ENCODE measurements at regions not wholly inside any gene's neighbourhood (a gene's known extent, or its start where the extent isn't known, plus 50 kb on each side); places are given as distances from the start of the nearest gene placed in this dataset.
"Not testable (repeated sequence)": the region's sequence is repeated elsewhere in the genome, so short reads cannot be mapped to it uniquely, and the experiment has no call there.

DNA sequence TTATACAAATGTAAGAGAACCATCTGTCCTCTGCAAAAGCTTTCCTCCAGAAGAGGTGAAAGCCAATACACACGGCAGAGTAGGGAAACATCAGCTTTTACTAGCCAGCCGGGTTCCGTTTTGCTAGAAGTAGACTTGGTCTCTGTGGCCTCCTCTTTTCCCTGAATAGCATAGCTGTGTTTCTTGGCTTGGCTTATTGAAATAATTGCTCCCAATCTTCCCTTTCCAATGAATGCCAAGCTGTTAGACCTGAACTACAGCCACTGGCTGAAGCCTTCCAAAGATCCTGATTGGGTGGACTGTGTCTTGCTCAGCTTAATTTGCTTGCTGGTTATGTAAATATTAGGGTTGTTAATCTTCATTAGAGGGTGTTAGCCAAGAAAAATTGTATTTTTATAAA, 157.8 kb upstream of the ROPN1 start:
- in situ Hi-C loops (cut with MboI; ENCODE audit: low pct_unique_long_range_greater_than_20kb, low sequenced_read_pairs, unreplicated experiment), result no loop called here
- no peak for DNase-seq (ENCODE audit: low spot score)
- TF ChIP-seq, protein P1, sequence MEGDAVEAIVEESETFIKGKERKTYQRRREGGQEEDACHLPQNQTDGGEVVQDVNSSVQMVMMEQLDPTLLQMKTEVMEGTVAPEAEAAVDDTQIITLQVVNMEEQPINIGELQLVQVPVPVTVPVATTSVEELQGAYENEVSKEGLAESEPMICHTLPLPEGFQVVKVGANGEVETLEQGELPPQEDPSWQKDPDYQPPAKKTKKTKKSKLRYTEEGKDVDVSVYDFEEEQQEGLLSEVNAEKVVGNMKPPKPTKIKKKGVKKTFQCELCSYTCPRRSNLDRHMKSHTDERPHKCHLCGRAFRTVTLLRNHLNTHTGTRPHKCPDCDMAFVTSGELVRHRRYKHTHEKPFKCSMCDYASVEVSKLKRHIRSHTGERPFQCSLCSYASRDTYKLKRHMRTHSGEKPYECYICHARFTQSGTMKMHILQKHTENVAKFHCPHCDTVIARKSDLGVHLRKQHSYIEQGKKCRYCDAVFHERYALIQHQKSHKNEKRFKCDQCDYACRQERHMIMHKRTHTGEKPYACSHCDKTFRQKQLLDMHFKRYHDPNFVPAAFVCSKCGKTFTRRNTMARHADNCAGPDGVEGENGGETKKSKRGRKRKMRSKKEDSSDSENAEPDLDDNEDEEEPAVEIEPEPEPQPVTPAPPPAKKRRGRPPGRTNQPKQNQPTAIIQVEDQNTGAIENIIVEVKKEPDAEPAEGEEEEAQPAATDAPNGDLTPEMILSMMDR (IDR thresholded peaks at IDR 0.05; ENCODE audit: extremely low read depth, insufficient read depth, missing control alignments), result no peak

DNA sequence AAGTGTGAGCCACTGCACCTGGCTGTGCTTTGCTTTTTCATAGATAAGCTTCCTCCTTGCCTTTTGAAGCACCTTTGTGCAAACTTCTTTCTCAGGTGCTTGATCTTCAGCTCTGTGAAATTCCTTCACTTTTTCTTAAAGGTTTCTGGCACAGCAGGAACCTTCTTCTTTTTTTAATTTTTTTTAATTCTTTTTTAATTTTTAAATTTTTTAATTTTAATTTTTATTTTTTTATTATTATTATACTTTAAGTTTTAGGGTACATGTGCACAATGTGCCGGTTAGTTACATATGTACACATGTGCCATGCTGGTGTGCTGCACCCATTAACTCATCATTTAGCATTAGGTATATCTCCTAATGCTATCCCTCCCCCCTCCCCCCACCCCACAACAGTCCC, 161.0 kb upstream of the ROPN1 start:
- DNase-seq (ENCODE audit: low spot score); in situ Hi-C loops (cut with MboI; ENCODE audit: low pct_unique_long_range_greater_than_20kb, low sequenced_read_pairs, unreplicated experiment): not testable (repeated sequence)

DNA sequence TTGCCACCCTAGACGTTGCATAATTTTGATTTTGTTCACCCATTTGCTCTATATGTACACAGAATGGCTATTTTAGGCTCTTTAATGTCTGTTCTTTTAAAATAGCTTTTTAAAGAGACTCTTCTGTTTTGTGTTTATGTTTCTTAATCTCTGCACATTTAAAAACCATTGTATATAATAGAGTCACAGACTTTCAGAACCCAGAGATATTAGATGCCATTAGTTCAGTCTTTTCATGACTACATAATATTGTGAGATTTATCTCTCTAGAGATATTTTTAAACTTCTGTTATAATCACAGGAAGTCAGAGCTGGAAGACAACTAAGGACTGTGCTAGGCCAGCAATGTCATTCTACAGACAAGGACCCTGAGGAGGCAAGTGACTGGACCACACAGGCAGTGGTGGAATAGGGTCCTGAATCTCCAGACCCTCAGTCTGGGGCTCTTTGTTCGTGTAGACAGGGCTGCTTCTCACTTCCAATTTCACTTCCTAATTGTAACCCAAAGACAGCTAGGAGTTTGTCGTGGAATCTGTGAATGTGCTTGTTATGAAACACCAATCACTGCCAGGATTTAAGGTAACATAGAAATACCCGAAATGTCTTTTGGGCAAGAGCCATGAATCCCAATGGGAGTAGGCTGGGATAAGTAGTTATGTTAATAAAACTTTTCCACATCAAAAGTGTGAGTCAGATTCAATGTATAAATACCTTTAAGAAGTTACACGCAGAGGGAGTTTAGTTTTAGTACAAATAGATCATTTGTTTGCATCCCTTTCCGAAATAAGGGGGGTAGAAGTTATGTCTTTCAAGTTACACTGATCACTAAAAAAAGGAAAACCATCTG, 165.2 kb upstream of the ROPN1 start:
- in situ Hi-C loops (cut with MboI; ENCODE audit: low pct_unique_long_range_greater_than_20kb, low sequenced_read_pairs, unreplicated experiment), result no loop called here

DNA sequence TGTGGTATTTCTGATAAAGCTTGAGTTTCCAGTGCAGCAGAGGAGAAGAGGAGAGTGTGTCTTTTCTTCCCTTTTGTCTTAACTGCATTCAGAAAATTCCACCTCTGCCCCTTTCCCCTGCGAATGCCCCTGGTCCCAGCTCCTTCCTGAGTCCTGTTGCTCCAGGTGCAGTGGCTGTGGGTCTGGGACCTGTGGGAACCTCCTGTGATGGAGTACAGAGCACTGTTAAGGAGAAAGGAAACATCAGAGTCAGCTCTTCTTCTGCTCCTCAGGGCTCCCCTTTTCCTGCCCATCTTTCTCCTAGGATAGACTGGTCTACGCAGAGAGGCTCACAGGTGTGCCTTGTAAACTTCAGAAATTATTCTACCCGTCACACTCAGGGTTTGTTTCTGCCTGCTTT, 165.8 kb upstream of the ROPN1 start:
- no peak for DNase-seq (ENCODE audit: low spot score)
- TF ChIP-seq, protein P1 (IDR thresholded peaks at IDR 0.05; ENCODE audit: extremely low read depth, insufficient read depth, missing control alignments), result no peak
- in situ Hi-C loops (cut with MboI; ENCODE audit: low pct_unique_long_range_greater_than_20kb, low sequenced_read_pairs, unreplicated experiment), result no loop called here

More for the DNA sequence above, 165.2 kb upstream of the ROPN1 start:
- DNase-seq (ENCODE audit: low spot score), result no peak
- TF ChIP-seq, protein P1 (IDR thresholded peaks at IDR 0.05; ENCODE audit: extremely low read depth, insufficient read depth, missing control alignments), result no peak

DNA sequence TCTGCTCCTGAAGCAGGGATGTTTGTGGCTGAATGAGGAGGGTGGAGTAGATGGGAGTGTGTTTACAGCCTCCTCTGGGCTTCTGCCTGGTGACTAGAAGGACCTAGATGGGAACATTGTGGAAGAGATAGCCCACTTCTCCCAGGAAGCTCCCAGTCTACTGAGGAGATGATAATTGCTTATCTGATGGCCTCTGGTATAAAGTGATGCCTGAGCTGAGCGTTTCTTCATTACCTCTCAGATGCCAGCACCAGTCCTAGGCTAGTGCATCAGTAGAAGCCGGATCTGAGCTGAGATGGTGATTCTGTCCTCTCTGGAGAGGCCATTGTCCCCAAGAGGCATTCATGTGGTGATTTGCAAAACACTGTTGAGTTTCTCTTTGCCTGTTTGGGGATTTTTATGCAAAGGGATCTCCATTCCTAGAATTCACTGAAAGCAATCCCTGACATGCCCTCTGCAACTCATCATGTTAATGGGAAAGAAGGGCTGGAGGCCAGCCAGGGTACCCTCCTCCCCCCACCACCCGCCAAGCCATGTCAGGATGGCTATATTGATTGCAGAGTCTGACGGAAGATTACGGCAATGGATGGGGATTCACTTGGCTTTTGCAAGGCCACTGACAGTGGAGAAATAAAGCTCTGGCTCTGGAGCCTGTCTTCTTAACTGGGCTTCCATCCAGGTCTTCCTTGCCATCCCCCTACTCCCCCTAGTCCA, 166.4 kb upstream of the ROPN1 start:
- TF ChIP-seq, protein P1 (IDR thresholded peaks at IDR 0.05; ENCODE audit: extremely low read depth, insufficient read depth, missing control alignments), result no peak
- no peak for DNase-seq (ENCODE audit: low spot score)
- in situ Hi-C loops (cut with MboI; ENCODE audit: low pct_unique_long_range_greater_than_20kb, low sequenced_read_pairs, unreplicated experiment), result no loop called here

DNA sequence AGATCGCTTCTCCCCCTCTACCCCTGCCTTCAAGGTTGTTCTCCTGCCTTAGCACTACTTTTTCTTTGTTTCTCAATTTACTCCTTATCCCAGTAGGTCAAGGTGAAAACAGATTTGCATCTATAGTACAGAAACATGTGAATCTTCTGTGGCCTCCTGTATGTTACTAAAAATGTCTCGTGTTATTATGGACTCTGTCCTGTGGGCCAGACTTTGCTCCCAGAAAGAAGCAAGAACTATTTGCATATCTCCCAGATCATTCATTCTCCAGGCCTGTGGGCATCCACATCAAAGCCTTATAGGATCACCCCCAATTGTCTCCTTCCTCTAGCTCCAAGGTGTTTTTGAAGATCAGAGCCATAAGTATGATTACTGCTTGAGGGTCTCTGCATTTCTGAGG, 169.5 kb upstream of the ROPN1 start:
- in situ Hi-C loops (cut with MboI; ENCODE audit: low pct_unique_long_range_greater_than_20kb, low sequenced_read_pairs, unreplicated experiment), result no loop called here
- TF ChIP-seq, protein P1 (IDR thresholded peaks at IDR 0.05; ENCODE audit: extremely low read depth, insufficient read depth, missing control alignments), result no peak
- DNase-seq (ENCODE audit: low spot score), result no peak

DNA sequence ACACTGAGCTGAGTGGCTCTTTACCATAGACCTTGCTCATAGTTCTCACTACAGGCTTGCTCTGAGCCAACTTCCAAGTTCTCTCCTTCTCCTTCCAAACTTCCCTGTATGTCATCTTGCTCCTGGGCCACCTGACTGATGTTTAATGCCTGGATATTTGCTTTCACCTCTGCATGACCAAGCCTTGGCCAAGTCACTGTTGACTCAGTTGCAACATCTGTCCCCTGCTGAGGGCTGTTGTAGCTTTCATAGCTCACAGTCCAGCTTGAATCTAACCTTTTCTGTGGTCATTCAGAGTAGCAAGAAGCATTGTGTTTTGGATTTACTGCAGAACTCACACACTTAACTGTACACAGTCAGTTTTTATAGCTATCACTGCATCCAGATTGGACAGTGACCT, 171.8 kb upstream of the ROPN1 start:
- TF ChIP-seq, protein P1 (IDR thresholded peaks at IDR 0.05; ENCODE audit: extremely low read depth, insufficient read depth, missing control alignments), result no peak
- DNase-seq (ENCODE audit: low spot score), result no peak
- in situ Hi-C loops (cut with MboI; ENCODE audit: low pct_unique_long_range_greater_than_20kb, low sequenced_read_pairs, unreplicated experiment), result no loop called here
